Endothelial cell of umbilical vein (primary cell): ENCODE measurements at regions not wholly inside any gene's neighbourhood (a gene's known extent, or its start where the extent isn't known, plus 50 kb on each side); places are given as distances from the start of the nearest gene placed in this dataset.

Source experiments
- BruUV-seq: library from RNA; stranded (reverse); fragments of 400-500 nt; replicated peaks from 2 replicates; lab custom pipeline; 2021; lab: Mats Ljungman, UMichigan
- CTCF ChIA-PET: fragments of 300-600, 350-600 bp; sonication (Branson Sonifier 250); formaldehyde crosslinking; loops from one replicate; lab custom pipeline; 2021; ENCODE audit warnings: antibody characterized with exemption, inconsistent platforms; lab: Charles Lee
- POLR2A ChIA-PET: fragments of 300-600, 350-600 bp; sonication (Branson Sonifier 250); formaldehyde crosslinking; loops from one replicate; lab custom pipeline; 2021; ENCODE audit warnings: antibody characterized with exemption, inconsistent platforms; lab: Charles Lee
- DNase-seq: peaks from one replicate; pipeline ENCODE4 v3.0.0-alpha.2; 2011; ENCODE audit warnings: low read depth, low spot score
- FAIRE-seq: peaks from 2 replicates; lab custom pipeline; 2011; peaks lifted over from hg19 to GRCh38; lab: Jason Lieb, UNC
- H2AFZ ChIP-seq: 2 replicates; pipeline ENCODE4 v1.6.0; 2012; ENCODE audit warnings: low read depth, low read length, control low read depth, inconsistent platforms
- H3K27ac ChIP-seq: 2 replicates; pipeline ENCODE4 v1.5.1; 2011; ENCODE audit warnings: low read depth, mild to moderate bottlenecking, control low read depth, low read length, moderate library complexity; ENCODE audit not compliant: insufficient read depth
- H3K27me3 ChIP-seq, 2 experiments: 2 replicates each; pipeline versions ENCODE4 v1.6.0 to v1.6.1; 2011; ENCODE audit warnings: low read length in 2 of 2, mixed read lengths in 1 of 2; ENCODE audit not compliant: control insufficient read depth in 2 of 2, insufficient read depth in 2 of 2
- H3K36me3 ChIP-seq, 2 experiments: 2 replicates in 1 of 2; 3 replicates in 1 of 2; pipeline ENCODE4 v1.5.1; 2011; ENCODE audit warnings: low read length in 2 of 2, mild to moderate bottlenecking in 1 of 2, moderate library complexity in 1 of 2; ENCODE audit not compliant: control insufficient read depth in 2 of 2, insufficient read depth in 2 of 2; ENCODE audit errors: extremely low read depth in 1 of 2
- H3K4me1 ChIP-seq: 3 replicates; pipeline ENCODE4 v1.5.1; 2011; ENCODE audit warnings: mild to moderate bottlenecking, low read length; ENCODE audit not compliant: control insufficient read depth, insufficient read depth; ENCODE audit errors: extremely low read depth
- H3K4me2 ChIP-seq: 2 replicates; pipeline ENCODE4 v1.6.1; 2011; ENCODE audit warnings: low read length, control low read depth, mixed read lengths; ENCODE audit not compliant: insufficient read depth
- H3K4me3 ChIP-seq, 3 experiments: fragments of 200-600 bp in 1 of 3; sonication (generic), shearing (Covaris generic) in 1 of 3; replicated peaks in 1 of 3; 2 replicates each; pipeline ENCODE4 v1.5.1; 2011 to 2016; ENCODE audit warnings: control low read depth in 3 of 3, low read length in 3 of 3, mild to moderate bottlenecking in 2 of 3, inconsistent platforms in 1 of 3, low read depth in 1 of 3, moderate library complexity in 1 of 3; ENCODE audit not compliant: insufficient read depth in 1 of 3
- H3K79me2 ChIP-seq: 2 replicates; pipeline ENCODE4 v1.6.0; 2012; ENCODE audit warnings: low read length, inconsistent platforms; ENCODE audit not compliant: control insufficient read depth, insufficient read depth
- H3K9ac ChIP-seq: replicated peaks from 2 replicates; pipeline ENCODE3; 2011; ENCODE audit warnings: low read length, control low read depth; ENCODE audit not compliant: insufficient read depth; ENCODE audit errors: extremely low read depth
- H3K9me1 ChIP-seq: replicated peaks from 3 replicates; pipeline ENCODE4 v1.6.0; 2011; ENCODE audit warnings: mild to moderate bottlenecking, low read length; ENCODE audit not compliant: control insufficient read depth, insufficient read depth; ENCODE audit errors: extremely low read depth
- H3K9me3 ChIP-seq: replicated peaks from 2 replicates; pipeline ENCODE4 v1.5.1; 2012; ENCODE audit warnings: low read length, inconsistent platforms; ENCODE audit not compliant: control insufficient read depth, insufficient read depth
- H4K20me1 ChIP-seq: replicated peaks from 2 replicates; pipeline ENCODE3; 2011; ENCODE audit warnings: mild to moderate bottlenecking, low read length; ENCODE audit not compliant: control insufficient read depth, insufficient read depth; ENCODE audit errors: extremely low read depth
- CTCF ChIP-seq, 2 donors: IDR thresholded peaks; 1 replicate in 1 of 2; 2 replicates in 1 of 2; pipeline ENCODE4 v1.5.1; 2011; ENCODE audit warnings: low read length in 2 of 2, mild to moderate bottlenecking in 2 of 2, moderate library complexity in 2 of 2, control low read depth in 1 of 2, inconsistent platforms in 1 of 2, low read depth in 1 of 2; ENCODE audit not compliant: insufficient read depth in 1 of 2; ENCODE audit errors: extremely low read depth in 1 of 2
- EZH2 ChIP-seq: IDR thresholded peaks from 2 replicates; pipeline ENCODE4 v1.6.1; 2012; ENCODE audit warnings: borderline replicate concordance, low read depth, mild to moderate bottlenecking, moderate library complexity, low read length, inconsistent platforms; ENCODE audit not compliant: severe bottlenecking
- FOS ChIP-seq: IDR thresholded peaks from 2 replicates; pipeline ENCODE4 v1.6.1; 2011; ENCODE audit warnings: mild to moderate bottlenecking, low read length, moderate library complexity, borderline replicate concordance; ENCODE audit not compliant: insufficient read depth
- GATA2 ChIP-seq: IDR thresholded peaks from 2 replicates; pipeline ENCODE4 v1.7.0; 2011; ENCODE audit warnings: low read depth, mild to moderate bottlenecking, moderate library complexity, mixed read lengths, low read length; ENCODE audit not compliant: insufficient read length, insufficient read depth
- JUN ChIP-seq: IDR thresholded peaks from 2 replicates; pipeline ENCODE4 v1.6.1; 2011; ENCODE audit warnings: borderline replicate concordance, low read depth; ENCODE audit not compliant: insufficient read length, insufficient read depth
- MAX ChIP-seq: IDR thresholded peaks from 2 replicates; pipeline ENCODE4 v1.6.1; 2011; ENCODE audit not compliant: insufficient read depth, insufficient read length
- MYC ChIP-seq: IDR thresholded peaks from one replicate; pipeline ENCODE4 v1.6.1; 2011; ENCODE audit warnings: mild to moderate bottlenecking, low read depth, low read length
- POLR2A ChIP-seq: IDR thresholded peaks from 2 replicates; pipeline ENCODE4 v1.6.1; 2012; ENCODE audit warnings: low read depth, mild to moderate bottlenecking, control low read depth, low read length
- dilution Hi-C: fragments of 300-500 bp; cut with MboI; formaldehyde crosslinking; loops from one replicate; pipeline ENCODE4 v1.15.0; 2019; ENCODE audit warnings: low sequenced_read_pairs; ENCODE audit not compliant: extremely low pct_ligation_motif_present
- intact Hi-C: fragments of 100-400 bp; cut with micrococcal nuclease; formaldehyde crosslinking; loops from one replicate; pipeline ENCODE4 v1.10.0; 2022

- DNase-seq (no peak), FAIRE-seq (no peak)
- Histone ChIP-seq H4K20me1 (no peaks in the 10 kb centered on the region), H3K9ac (no peak overlapping the region), H3K27me3 (peaks cover 0 to 5% of the 10 kb centered on the region in 2 experiments), H3K9me1 (no peaks in the 10 kb centered on the region), H3K4me2 (no peak overlapping the region), H3K36me3 (no peaks in the 10 kb centered on the region), H3K79me2 (no peaks in the 10 kb centered on the region), H3K9me3 (no peaks in the 10 kb centered on the region), H3K4me3 (no peak overlapping the region), H3K27ac (no peak overlapping the region), H3K4me1 (no peaks in the 10 kb centered on the region), H2AFZ (no peak overlapping the region)
- POLR2A ChIA-PET, result no interaction called here
- CTCF ChIA-PET, result interaction anchor here (1.1 to 1.2 kb wide), 3 partner anchors 10 to 139 kb away, joined by 3 read pairs; no protein-coding TSS in a partner anchor
- intact Hi-C loops (no loop called here), dilution Hi-C loops (no loop called here)
- no TSS peak for BruUV-seq
- TF ChIP-seq EZH2, result no peak
- no peak for TF ChIP-seq FOS
- no peak for TF ChIP-seq POLR2A
- no peak for TF ChIP-seq MYC
- no peak for TF ChIP-seq CTCF (IDR thresholded peaks at IDR 0.05; ENCODE audit: extremely low read depth in 1 of 2, insufficient read depth in 1 of 2, low read depth in 1 of 2, low read length in 2 of 2)
- TF ChIP-seq MAX, result no peak
- no peak for TF ChIP-seq GATA2
- TF ChIP-seq JUN, result no peak
Measured at GRCh38 chr2:58710795-58711279, 469.7 kb upstream of the FANCL start.
